ENCODE measurements at regions not wholly inside any gene's neighbourhood (a gene's known extent, or its start where the extent isn't known, plus 50 kb on each side); places are given as distances from the start of the nearest gene placed in this dataset.
A peak's percentile ranks its signal among the peaks of the same experiment; 100 is the strongest.

- WGBS (ENCODE audit: extremely low coverage, insufficient coverage, low lambda C conversion rate) = no CpG with 5 or more reads among the region's 5 CpGs
- Histone ChIP-seq H3K4me1 (ENCODE audit: control insufficient read depth, low read depth, low read length) (no peaks in the 10 kb centered on the region), H2BK120ac (ENCODE audit: low read depth, low read length) (no peak overlapping the region), H3K56ac (ENCODE audit: low read length) (no peak overlapping the region), H2AK5ac (ENCODE audit: low read length) (no peak overlapping the region), H3K4me2 (ENCODE audit: low read length) (no peak overlapping the region), H3K79me2 (ENCODE audit: control insufficient read depth, insufficient read depth, low read length) (no peaks in the 10 kb centered on the region), H2BK5ac (ENCODE audit: low read length) (no peak overlapping the region), H2BK15ac (replicated peaks; ENCODE audit: low read depth) (no peak overlapping the region), H3K18ac (ENCODE audit: low read length) (no peak overlapping the region), H3K4ac (ENCODE audit: low read depth, low read length) (no peak overlapping the region), H3K27ac (ENCODE audit: low read depth, low read length) (no peak overlapping the region), H3K79me1 (ENCODE audit: low read length) (no peaks in the 10 kb centered on the region), H4K8ac (ENCODE audit: low read depth, low read length) (no peak overlapping the region), H3K9ac (ENCODE audit: low read length) (no peak overlapping the region), H3K4me3 (ENCODE audit: low read length) (no peak overlapping the region), H3K36me3 (ENCODE audit: control insufficient read depth, insufficient read depth, low read length) (no peaks in the 10 kb centered on the region), H3K27me3 (ENCODE audit: insufficient read depth, low read length, poor library complexity) (no peaks in the 10 kb centered on the region), H3K23ac (ENCODE audit: low read length) (no peak overlapping the region), H4K5ac (ENCODE audit: low read length) (no peak overlapping the region)
- no peak for DNase-seq
Observed at GRCh38 chr15:31563001-31563400, 236.4 kb downstream of the KLF13 start.

DNA sequence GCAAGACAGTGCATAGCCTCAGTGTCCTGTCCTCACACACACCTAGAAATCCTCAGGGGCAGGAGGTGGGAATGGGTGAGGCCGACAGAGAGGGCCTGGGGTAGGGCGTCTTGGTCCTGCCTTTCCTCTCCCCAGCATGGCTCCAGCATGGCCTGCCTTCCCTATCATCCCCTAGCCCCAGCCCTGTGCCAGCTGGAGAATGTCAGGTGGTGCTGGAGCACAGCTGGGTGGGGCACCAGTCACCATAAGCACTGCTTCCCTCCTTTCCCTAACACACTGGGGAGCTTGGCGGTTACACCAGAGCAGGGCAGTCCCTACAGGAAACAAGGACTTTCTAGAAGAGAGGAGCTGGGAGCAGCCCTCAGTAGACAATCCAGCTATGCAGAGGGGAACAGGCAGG lies 236.8 kb downstream of the KLF13 start:
- H2BK15ac ChIP-seq (replicated peaks; ENCODE audit: low read depth) = no peak overlapping the region
- H2BK5ac ChIP-seq (ENCODE audit: low read length) = no peak overlapping the region
- no peak overlapping the region for H3K4me2 ChIP-seq (ENCODE audit: low read length)
- H3K27ac ChIP-seq (ENCODE audit: low read depth, low read length) = no peak overlapping the region
- WGBS (ENCODE audit: extremely low coverage, insufficient coverage, low lambda C conversion rate) = no CpG with 5 or more reads among the region's 3 CpGs
- no peaks in the 10 kb centered on the region for H3K79me1 ChIP-seq (ENCODE audit: low read length)
- DNase-seq = no peak
- no peak overlapping the region for H2AK5ac ChIP-seq (ENCODE audit: low read length)
- no peak overlapping the region for H3K9ac ChIP-seq (ENCODE audit: low read length)
- H3K4me3 ChIP-seq (ENCODE audit: low read length) = no peak overlapping the region
- H3K79me2 ChIP-seq (ENCODE audit: control insufficient read depth, insufficient read depth, low read length) = no peaks in the 10 kb centered on the region
- H3K18ac ChIP-seq (ENCODE audit: low read length) = no peak overlapping the region
- H4K5ac ChIP-seq (ENCODE audit: low read length) = no peak overlapping the region
- H3K56ac ChIP-seq (ENCODE audit: low read length) = no peak overlapping the region
- H4K8ac ChIP-seq (ENCODE audit: low read depth, low read length) = no peak overlapping the region
- no peak overlapping the region for H3K4ac ChIP-seq (ENCODE audit: low read depth, low read length)
- no peaks in the 10 kb centered on the region for H3K36me3 ChIP-seq (ENCODE audit: control insufficient read depth, insufficient read depth, low read length)
- H3K27me3 ChIP-seq (ENCODE audit: insufficient read depth, low read length, poor library complexity) = no peaks in the 10 kb centered on the region
- no peak overlapping the region for H2BK120ac ChIP-seq (ENCODE audit: low read depth, low read length)
- H3K23ac ChIP-seq (ENCODE audit: low read length) = no peak overlapping the region
- H3K4me1 ChIP-seq (ENCODE audit: control insufficient read depth, low read depth, low read length) = no peaks in the 10 kb centered on the region

GRCh38 chr15:31567861-31568260 lies 241.2 kb downstream of the KLF13 start:
- Histone ChIP-seq H3K36me3 (ENCODE audit: control insufficient read depth, insufficient read depth, low read length) (no peaks in the 10 kb centered on the region), H3K79me1 (ENCODE audit: low read length) (no peaks in the 10 kb centered on the region), H4K8ac (ENCODE audit: low read depth, low read length) (no peak overlapping the region), H3K4me3 (ENCODE audit: low read length) (no peak overlapping the region), H3K9ac (ENCODE audit: low read length) (no peak overlapping the region), H3K56ac (ENCODE audit: low read length) (no peak overlapping the region), H3K79me2 (ENCODE audit: control insufficient read depth, insufficient read depth, low read length) (no peaks in the 10 kb centered on the region), H3K4ac (ENCODE audit: low read depth, low read length) (no peak overlapping the region), H3K4me1 (ENCODE audit: control insufficient read depth, low read depth, low read length) (no peaks in the 10 kb centered on the region), H3K23ac (ENCODE audit: low read length) (no peak overlapping the region), H2BK120ac (ENCODE audit: low read depth, low read length) (no peak overlapping the region), H2AK5ac (ENCODE audit: low read length) (no peak overlapping the region), H2BK5ac (ENCODE audit: low read length) (no peak overlapping the region), H3K27ac (ENCODE audit: low read depth, low read length) (no peak overlapping the region), H4K5ac (ENCODE audit: low read length) (no peak overlapping the region), H3K4me2 (ENCODE audit: low read length) (no peak overlapping the region), H3K27me3 (ENCODE audit: insufficient read depth, low read length, poor library complexity) (no peaks in the 10 kb centered on the region), H2BK15ac (replicated peaks; ENCODE audit: low read depth) (no peak overlapping the region), H3K18ac (ENCODE audit: low read length) (no peak overlapping the region)
- no CpG with 5 or more reads among the region's 2 CpGs for WGBS (ENCODE audit: extremely low coverage, insufficient coverage, low lambda C conversion rate)
- no peak for DNase-seq

DNA sequence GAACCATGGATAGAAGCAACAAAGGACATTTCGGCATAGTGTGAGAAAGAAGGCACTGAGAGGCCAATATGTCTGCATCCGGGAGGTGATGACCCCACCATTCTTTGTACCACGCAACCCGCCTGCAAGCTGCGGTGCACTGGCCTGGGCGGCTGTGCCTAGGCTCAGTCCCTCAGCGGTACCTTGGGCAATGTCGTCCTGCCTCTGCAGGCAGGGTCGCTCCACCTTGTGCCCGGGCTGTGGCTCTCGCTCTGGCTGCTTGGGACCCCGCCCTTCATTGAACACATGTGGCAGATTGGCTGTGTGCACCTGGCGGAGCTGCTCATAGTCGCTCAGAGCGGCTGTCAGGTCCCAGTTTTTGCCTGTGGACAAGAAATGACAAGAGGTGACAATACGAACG lies 243.2 kb downstream of the KLF13 start:
- Histone ChIP-seq H3K4me2 (ENCODE audit: low read length) (no peak overlapping the region), H3K18ac (ENCODE audit: low read length) (no peak overlapping the region), H3K4me1 (ENCODE audit: control insufficient read depth, low read depth, low read length) (no peaks in the 10 kb centered on the region), H3K4me3 (ENCODE audit: low read length) (no peak overlapping the region), H3K79me1 (ENCODE audit: low read length) (no peaks in the 10 kb centered on the region), H2BK15ac (replicated peaks; ENCODE audit: low read depth) (no peak overlapping the region), H3K56ac (ENCODE audit: low read length) (no peak overlapping the region), H2AK5ac (ENCODE audit: low read length) (no peak overlapping the region), H3K27ac (ENCODE audit: low read depth, low read length) (no peak overlapping the region), H2BK5ac (ENCODE audit: low read length) (no peak overlapping the region), H4K5ac (ENCODE audit: low read length) (no peak overlapping the region), H4K8ac (ENCODE audit: low read depth, low read length) (no peak overlapping the region), H3K23ac (ENCODE audit: low read length) (no peak overlapping the region), H3K36me3 (ENCODE audit: control insufficient read depth, insufficient read depth, low read length) (no peaks in the 10 kb centered on the region), H3K79me2 (ENCODE audit: control insufficient read depth, insufficient read depth, low read length) (no peaks in the 10 kb centered on the region), H3K4ac (ENCODE audit: low read depth, low read length) (no peak overlapping the region), H3K9ac (ENCODE audit: low read length) (no peak overlapping the region), H3K27me3 (ENCODE audit: insufficient read depth, low read length, poor library complexity) (no peaks in the 10 kb centered on the region), H2BK120ac (ENCODE audit: low read depth, low read length) (no peak overlapping the region)
- no peak for DNase-seq
- no CpG with 5 or more reads among the region's 17 CpGs for WGBS (ENCODE audit: extremely low coverage, insufficient coverage, low lambda C conversion rate)

DNA sequence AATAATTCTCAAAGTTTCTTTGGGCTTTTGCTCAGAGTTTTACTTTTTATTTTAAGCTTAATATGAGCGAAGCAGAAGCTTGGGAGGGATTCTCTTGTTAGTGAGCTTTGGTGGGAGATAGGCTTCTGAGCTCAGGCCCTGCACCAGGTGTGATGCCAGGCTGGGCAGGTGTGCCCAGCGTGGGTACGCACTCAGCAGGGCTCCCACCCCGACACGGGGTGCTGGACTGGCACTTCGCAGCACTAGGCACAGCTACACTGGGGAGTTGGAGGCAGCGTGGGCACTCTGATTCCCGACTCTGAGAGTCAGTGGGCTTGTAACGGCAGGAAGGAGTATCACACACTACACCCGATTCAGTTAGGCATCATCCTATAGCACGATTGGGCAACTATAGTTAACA lies 244.0 kb downstream of the KLF13 start:
- no peaks in the 10 kb centered on the region for H3K79me2 ChIP-seq (ENCODE audit: control insufficient read depth, insufficient read depth, low read length)
- H4K8ac ChIP-seq (ENCODE audit: low read depth, low read length) = no peak overlapping the region
- H2BK5ac ChIP-seq (ENCODE audit: low read length) = no peak overlapping the region
- H2BK15ac ChIP-seq (replicated peaks; ENCODE audit: low read depth) = no peak overlapping the region
- no peak overlapping the region for H3K18ac ChIP-seq (ENCODE audit: low read length)
- no peak overlapping the region for H3K9ac ChIP-seq (ENCODE audit: low read length)
- H3K4ac ChIP-seq (ENCODE audit: low read depth, low read length) = no peak overlapping the region
- no CpG with 5 or more reads among the region's 11 CpGs for WGBS (ENCODE audit: extremely low coverage, insufficient coverage, low lambda C conversion rate)
- H4K5ac ChIP-seq (ENCODE audit: low read length) = no peak overlapping the region
- H3K23ac ChIP-seq (ENCODE audit: low read length) = no peak overlapping the region
- H3K4me1 ChIP-seq (ENCODE audit: control insufficient read depth, low read depth, low read length) = no peaks in the 10 kb centered on the region
- no peaks in the 10 kb centered on the region for H3K79me1 ChIP-seq (ENCODE audit: low read length)
- H3K4me2 ChIP-seq (ENCODE audit: low read length) = no peak overlapping the region
- no peak overlapping the region for H3K56ac ChIP-seq (ENCODE audit: low read length)
- no peak overlapping the region for H2AK5ac ChIP-seq (ENCODE audit: low read length)
- no peaks in the 10 kb centered on the region for H3K36me3 ChIP-seq (ENCODE audit: control insufficient read depth, insufficient read depth, low read length)
- H3K27me3 ChIP-seq (ENCODE audit: insufficient read depth, low read length, poor library complexity) = no peaks in the 10 kb centered on the region
- no peak for DNase-seq
- no peak overlapping the region for H3K27ac ChIP-seq (ENCODE audit: low read depth, low read length)
- H3K4me3 ChIP-seq (ENCODE audit: low read length) = no peak overlapping the region
- no peak overlapping the region for H2BK120ac ChIP-seq (ENCODE audit: low read depth, low read length)

DNA sequence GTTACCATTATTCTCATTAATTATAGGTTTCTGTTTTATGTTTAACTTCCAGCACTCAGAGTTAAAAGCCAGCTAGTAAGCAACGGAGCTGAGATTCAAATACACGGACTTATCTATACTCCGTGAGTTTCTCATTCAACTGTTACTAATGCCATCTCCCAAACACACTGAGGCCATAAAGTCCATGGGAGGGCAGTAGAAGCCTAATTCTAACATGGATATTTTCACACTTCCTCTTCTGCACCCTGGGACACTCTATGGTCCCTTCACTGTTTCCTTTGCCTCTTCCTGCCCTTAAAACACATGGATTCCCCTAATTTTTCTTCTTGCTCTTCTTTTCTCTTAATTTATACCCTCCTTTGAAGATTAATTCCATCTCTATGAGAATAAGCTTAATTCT lies 245.0 kb downstream of the KLF13 start:
- no peak overlapping the region for H3K18ac ChIP-seq (ENCODE audit: low read length)
- no peak overlapping the region for H3K4ac ChIP-seq (ENCODE audit: low read depth, low read length)
- H4K5ac ChIP-seq (ENCODE audit: low read length) = no peak overlapping the region
- H3K56ac ChIP-seq (ENCODE audit: low read length) = no peak overlapping the region
- no peak overlapping the region for H3K9ac ChIP-seq (ENCODE audit: low read length)
- H2BK120ac ChIP-seq (ENCODE audit: low read depth, low read length) = no peak overlapping the region
- no peak overlapping the region for H2BK5ac ChIP-seq (ENCODE audit: low read length)
- WGBS (ENCODE audit: extremely low coverage, insufficient coverage, low lambda C conversion rate) = no CpG with 5 or more reads among the region's 3 CpGs
- H3K27ac ChIP-seq (ENCODE audit: low read depth, low read length) = no peak overlapping the region
- H3K79me1 ChIP-seq (ENCODE audit: low read length) = no peaks in the 10 kb centered on the region
- H3K4me2 ChIP-seq (ENCODE audit: low read length) = no peak overlapping the region
- no peak overlapping the region for H3K23ac ChIP-seq (ENCODE audit: low read length)
- H2BK15ac ChIP-seq (replicated peaks; ENCODE audit: low read depth) = no peak overlapping the region
- DNase-seq = peak; percentile 48
- no peaks in the 10 kb centered on the region for H3K27me3 ChIP-seq (ENCODE audit: insufficient read depth, low read length, poor library complexity)
- no peaks in the 10 kb centered on the region for H3K4me1 ChIP-seq (ENCODE audit: control insufficient read depth, low read depth, low read length)
- no peaks in the 10 kb centered on the region for H3K79me2 ChIP-seq (ENCODE audit: control insufficient read depth, insufficient read depth, low read length)
- no peak overlapping the region for H2AK5ac ChIP-seq (ENCODE audit: low read length)
- H3K4me3 ChIP-seq (ENCODE audit: low read length) = no peak overlapping the region
- no peaks in the 10 kb centered on the region for H3K36me3 ChIP-seq (ENCODE audit: control insufficient read depth, insufficient read depth, low read length)
- no peak overlapping the region for H4K8ac ChIP-seq (ENCODE audit: low read depth, low read length)
